Tibial nerve (tissue), 4 donors: ENCODE measurements at regions not wholly inside any gene's neighbourhood (a gene's known extent, or its start where the extent isn't known, plus 50 kb on each side); places are given as distances from the start of the nearest gene placed in this dataset.

Experiments
- CTCF ChIP-seq, 5 experiments: fragments of 200-600 bp in 3 of 5; fragments of 450-650 bp in 2 of 5; sonication (generic) in 3 of 5; IDR thresholded peaks; one replicate each; pipeline ENCODE4 v1.5.1; 2016 to 2019; ENCODE audit warnings: antibody characterized with exemption in 5 of 5, mild to moderate bottlenecking in 3 of 5, moderate library complexity in 2 of 5
- EP300 ChIP-seq, 2 donors: sonication (generic); formaldehyde crosslinking; IDR thresholded peaks; one replicate each; pipeline ENCODE4 v1.6.1; 2017; ENCODE audit warnings: antibody characterized with exemption in 2 of 2, mild to moderate bottlenecking in 1 of 2

GRCh38 chr15:87626860-87627259 is 629.7 kb downstream of the NTRK3 start:
- TF ChIP-seq CTCF (IDR thresholded peaks at IDR 0.05): no peak
- TF ChIP-seq EP300 (IDR thresholded peaks at IDR 0.05): no peak
